Posterior vena cava (tissue), 2 donors: ENCODE measurements at regions not wholly inside any gene's neighbourhood (a gene's known extent, or its start where the extent isn't known, plus 50 kb on each side); places are given as distances from the start of the nearest gene placed in this dataset.

ENCODE experiments used
- DNase-seq: peaks from one replicate; pipeline ENCODE4 v3.0.0-alpha.2; 2020; ENCODE audit warnings: low spot score
- intact Hi-C, 2 donors: fragments of 100-400 bp; cut with DNase I; formaldehyde crosslinking; loops; one replicate each; pipeline versions ENCODE4 v1.14.1 to v1.14.2; 2022 to 2023
- donor health status: DM: yes; HTN: yes; CAD: no.
- donor health status: DM: yes; HTN: yes; CAD: no.

- DNase-seq = no peak
- intact Hi-C loops = no loop called here
Observed at GRCh38 chr7:130972201-130972600, 238.2 kb upstream of the KLF14 start.

GRCh38 chr7:130973637-130974036 lies 239.6 kb upstream of the KLF14 start:
- no peak for DNase-seq
- intact Hi-C loops = no loop called here

- intact Hi-C loops = no loop called here
- DNase-seq = no peak
Observed at GRCh38 chr7:130974169-130974568, 240.2 kb upstream of the KLF14 start.

- intact Hi-C loops = no loop called here
- no peak for DNase-seq
Observed at GRCh38 chr7:130974794-130975193, 240.8 kb upstream of the KLF14 start.

GRCh38 chr7:130975731-130976130 lies 241.7 kb upstream of the KLF14 start:
- intact Hi-C loops = no loop called here
- no peak for DNase-seq

GRCh38 chr7:130982160-130982638 lies 248.2 kb upstream of the KLF14 start:
- intact Hi-C loops = no loop called here
- DNase-seq = no peak

GRCh38 chr7:130982651-130983050 lies 248.6 kb upstream of the KLF14 start:
- DNase-seq = no peak
- intact Hi-C loops = no loop called here

- intact Hi-C loops = no loop called here
- DNase-seq = no peak
Observed at GRCh38 chr7:130985361-130985760, 251.4 kb upstream of the KLF14 start.

GRCh38 chr7:130986261-130986690 lies 252.3 kb upstream of the KLF14 start:
- intact Hi-C loops = no loop called here
- no peak for DNase-seq

GRCh38 chr7:130987092-130987491 lies 253.1 kb upstream of the KLF14 start:
- intact Hi-C loops = no loop called here
- no peak for DNase-seq

GRCh38 chr7:130988443-130988842 lies 254.4 kb upstream of the KLF14 start:
- intact Hi-C loops = no loop called here
- DNase-seq = no peak

GRCh38 chr7:130989101-130989795 lies 255.2 kb upstream of the KLF14 start:
- no peak for DNase-seq
- intact Hi-C loops = no loop called here

GRCh38 chr7:130990178-130990832 lies 256.3 kb upstream of the KLF14 start:
- intact Hi-C loops = no loop called here
- no peak for DNase-seq

- no peak for DNase-seq
- intact Hi-C loops = no loop called here
Observed at GRCh38 chr7:130993671-130994365, 259.8 kb upstream of the KLF14 start.

GRCh38 chr7:130994378-130995115 lies 260.5 kb upstream of the KLF14 start:
- intact Hi-C loops = no loop called here
- DNase-seq = no peak

GRCh38 chr7:130995252-130996081 lies 261.5 kb upstream of the KLF14 start:
- intact Hi-C loops = no loop called here
- DNase-seq = no peak

- no peak for DNase-seq
- intact Hi-C loops = no loop called here
Observed at GRCh38 chr7:130996205-130996832, 262.3 kb upstream of the KLF14 start.

- DNase-seq = no peak
- intact Hi-C loops = no loop called here
Observed at GRCh38 chr7:130996833-130997231, 262.8 kb upstream of the KLF14 start.
